Fibroblast of pulmonary artery (primary cell): ENCODE measurements at regions not wholly inside any gene's neighbourhood (a gene's known extent, or its start where the extent isn't known, plus 50 kb on each side); places are given as distances from the start of the nearest gene placed in this dataset.
A peak's percentile ranks its signal among the peaks of the same experiment; 100 is the strongest.

Experiments
- DNase-seq: peaks from one replicate; pipeline ENCODE4 v3.0.0-alpha.2; 2010; ENCODE audit warnings: low read depth
- H3K4me3 ChIP-seq: replicated peaks from 2 replicates; pipeline ENCODE4 v1.5.1; 2011; ENCODE audit warnings: low read depth, mild to moderate bottlenecking, control low read depth, low read length, moderate library complexity
- CTCF ChIP-seq: IDR thresholded peaks from 2 replicates; pipeline ENCODE4 v1.5.1; 2011; ENCODE audit warnings: mild to moderate bottlenecking, control low read depth, low read length, inconsistent platforms; ENCODE audit errors: missing control alignments

- DNase-seq, result no peak
- TF ChIP-seq CTCF, result no peak
- no peak overlapping the region for H3K4me3 ChIP-seq
Measured at GRCh38 chr1:115437196-115437595, 99.1 kb upstream of the NGF start.

- DNase-seq, result no peak
- TF ChIP-seq CTCF, result no peak
- H3K4me3 ChIP-seq, result no peak overlapping the region
Measured at GRCh38 chr1:115436596-115436995, 98.5 kb upstream of the NGF start.

- H3K4me3 ChIP-seq, result no peak overlapping the region
- no peak for TF ChIP-seq CTCF
- DNase-seq, result no peak
Measured at GRCh38 chr1:115433483-115433882, 95.4 kb upstream of the NGF start.

- DNase-seq, result peak; percentile 84
- no peak overlapping the region for H3K4me3 ChIP-seq
- no peak for TF ChIP-seq CTCF
Measured at GRCh38 chr1:115432061-115432460, 94.0 kb upstream of the NGF start.

- no peak for TF ChIP-seq CTCF
- H3K4me3 ChIP-seq, result no peak overlapping the region
- peak; percentile 94 for DNase-seq
Measured at GRCh38 chr1:115430441-115431158, 92.6 kb upstream of the NGF start.

- H3K4me3 ChIP-seq, result no peak overlapping the region
- TF ChIP-seq CTCF, result no peak
- DNase-seq, result peak; percentile 33
Measured at GRCh38 chr1:115429884-115430283, 91.8 kb upstream of the NGF start.

- TF ChIP-seq CTCF, result no peak
- H3K4me3 ChIP-seq, result no peak overlapping the region
- peak; percentile 82 for DNase-seq
Measured at GRCh38 chr1:115429241-115429640, 91.2 kb upstream of the NGF start.
